ENCODE measurements at regions not wholly inside any gene's neighbourhood (a gene's known extent, or its start where the extent isn't known, plus 50 kb on each side); places are given as distances from the start of the nearest gene placed in this dataset.
"Not testable (repeated sequence)": the region's sequence is repeated elsewhere in the genome, so short reads cannot be mapped to it uniquely, and the experiment has no call there.

DNA sequence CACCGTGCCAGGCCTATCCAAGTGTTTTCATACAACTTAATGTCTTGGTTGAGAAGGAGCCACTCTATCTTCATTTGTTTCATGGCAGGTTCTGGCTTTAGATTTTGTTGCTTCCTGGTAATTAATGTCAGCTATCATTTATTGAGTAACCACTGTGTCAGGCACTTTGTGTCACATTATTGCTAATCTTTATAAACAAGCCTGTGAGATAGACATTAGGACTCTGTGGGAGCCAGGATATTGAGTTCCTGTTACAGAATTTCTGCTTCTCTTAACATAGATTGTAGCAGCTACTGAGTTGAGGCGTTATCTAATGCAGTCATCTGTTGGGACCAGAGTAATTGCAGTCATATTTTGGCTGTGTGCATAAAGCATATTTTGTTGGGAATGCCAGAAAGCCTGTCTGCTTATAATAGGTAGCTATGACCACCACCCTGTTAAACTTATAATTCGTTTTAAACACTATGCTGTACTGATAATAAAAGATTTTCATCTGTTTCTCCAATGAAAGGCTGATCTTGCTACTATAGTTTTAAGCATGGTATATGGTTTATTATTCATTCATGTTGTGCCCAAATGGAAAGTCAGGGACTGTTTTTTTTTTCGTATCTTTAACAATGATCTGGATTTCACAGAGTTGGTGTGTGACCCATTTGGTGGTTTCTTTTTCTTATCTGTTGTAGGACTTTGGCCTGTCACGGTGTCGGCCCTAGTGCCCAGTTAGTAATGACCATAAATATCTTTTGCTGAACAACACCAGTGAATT is 432.6 kb downstream of the PCNX1 start:
- Mint-ChIP-seq H3K36me3 (peaks cover 9% of the 10 kb centered on the region), H3K4me1 (ENCODE audit: low read depth) (peaks cover 9% of the 10 kb centered on the region), H3K27ac (no peak overlapping the region), H3K9me3 (no peaks in the 10 kb centered on the region), H3K27me3 (no peaks in the 10 kb centered on the region), H3K4me3 (no peak overlapping the region)
- intact Hi-C loops (cut with micrococcal nuclease) = no loop called here
- POLR2A ChIA-PET = no interaction called here
- DNase-seq = no peak
- CTCF ChIA-PET = no interaction called here

- Mint-ChIP-seq H3K4me3 (no peak overlapping the region), H3K36me3 (peaks cover 11% of the 10 kb centered on the region), H3K27ac (no peak overlapping the region), H3K27me3 (no peaks in the 10 kb centered on the region), H3K9me3 (no peaks in the 10 kb centered on the region), H3K4me1 (ENCODE audit: low read depth) (peaks cover 14% of the 10 kb centered on the region)
- ChIA-PET POLR2A (interaction anchor here (1.4 kb wide), 1 partner anchor 20 kb away, joined by 4 read pairs; no protein-coding TSS in a partner anchor), CTCF (no interaction called here)
- no peak for DNase-seq
- intact Hi-C loops (cut with micrococcal nuclease) = no loop called here
Measured at GRCh38 chr14:71341156-71341555, 433.9 kb downstream of the PCNX1 start.

GRCh38 chr14:71343724-71344123 is 436.5 kb downstream of the PCNX1 start:
- H3K4me3 Mint-ChIP-seq = no peak overlapping the region
- no peak for DNase-seq
- ChIA-PET CTCF (no interaction called here), POLR2A (no interaction called here)
- H3K4me1 Mint-ChIP-seq (ENCODE audit: low read depth) = peaks cover 29% of the 10 kb centered on the region
- H3K9me3 Mint-ChIP-seq = no peaks in the 10 kb centered on the region
- intact Hi-C loops (cut with micrococcal nuclease) = no loop called here
- peaks cover 4% of the 10 kb centered on the region for H3K36me3 Mint-ChIP-seq
- H3K27ac Mint-ChIP-seq = no peak overlapping the region
- no peaks in the 10 kb centered on the region for H3K27me3 Mint-ChIP-seq

DNA sequence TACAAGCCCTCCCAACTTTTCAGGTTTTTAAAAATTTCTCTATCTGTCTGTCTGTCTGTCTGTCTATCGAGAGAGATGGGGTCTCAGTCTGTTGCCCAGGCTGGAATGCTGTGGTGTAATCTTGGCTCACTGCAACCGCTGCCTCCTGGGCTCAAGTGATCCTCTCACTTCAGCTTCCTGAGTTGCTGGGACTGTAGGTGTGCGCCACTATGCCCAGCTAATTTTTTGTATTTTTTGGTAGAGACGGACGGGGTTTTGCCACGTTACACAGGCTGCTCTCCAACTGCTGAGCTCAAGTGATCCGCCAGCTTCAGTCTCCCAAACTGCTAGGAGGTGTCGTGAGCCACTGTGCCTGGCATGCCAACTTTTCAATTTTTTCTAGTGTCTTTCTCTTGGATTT is 437.2 kb downstream of the PCNX1 start:
- Mint-ChIP-seq H3K36me3 (peaks cover 4% of the 10 kb centered on the region), H3K4me3 (no peak overlapping the region), H3K9me3 (no peaks in the 10 kb centered on the region), H3K27ac (no peak overlapping the region), H3K27me3 (no peaks in the 10 kb centered on the region), H3K4me1 (ENCODE audit: low read depth) (peaks cover 37% of the 10 kb centered on the region)
- CTCF ChIA-PET = no interaction called here
- intact Hi-C loops (cut with micrococcal nuclease) = no loop called here
- POLR2A ChIA-PET = no interaction called here
- no peak for DNase-seq

DNA sequence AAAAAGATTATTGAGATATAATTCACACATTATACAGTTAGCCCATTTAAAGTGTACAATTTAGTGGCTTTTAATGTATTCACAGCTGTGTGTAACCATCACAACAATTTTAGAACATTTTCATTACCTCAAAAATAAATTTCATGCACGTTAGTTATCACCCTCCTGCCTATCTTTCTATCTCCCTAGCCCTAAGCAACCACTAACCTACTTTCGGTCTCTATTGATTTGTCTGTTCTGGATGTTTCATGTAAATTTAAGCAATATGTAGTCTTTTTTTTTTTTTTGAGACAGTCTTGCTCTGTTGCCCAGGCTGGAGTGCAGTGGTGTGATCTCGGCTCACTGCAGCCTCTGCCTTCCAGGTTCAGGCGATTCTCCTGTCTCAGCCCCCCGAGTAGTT is 439.4 kb downstream of the PCNX1 start:
- Mint-ChIP-seq H3K27me3 (no peaks in the 10 kb centered on the region), H3K36me3 (peaks cover 5% of the 10 kb centered on the region), H3K4me3 (no peak overlapping the region), H3K4me1 (ENCODE audit: low read depth) (peaks cover 45% of the 10 kb centered on the region), H3K9me3 (no peaks in the 10 kb centered on the region), H3K27ac (no peak overlapping the region)
- ChIA-PET POLR2A (no interaction called here), CTCF (no interaction called here)
- no peak for DNase-seq
- intact Hi-C loops (cut with micrococcal nuclease) = no loop called here

- Mint-ChIP-seq H3K4me1 (ENCODE audit: low read depth) (peaks cover 48% of the 10 kb centered on the region), H3K36me3 (peaks cover 12% of the 10 kb centered on the region), H3K9me3 (no peaks in the 10 kb centered on the region), H3K27me3 (no peaks in the 10 kb centered on the region), H3K27ac (no peak overlapping the region), H3K4me3 (no peak overlapping the region)
- intact Hi-C loops (cut with micrococcal nuclease) = no loop called here
- ChIA-PET CTCF (interaction anchor here (0.7 kb wide), 1 partner anchor 169 kb away, joined by 3 read pairs; no protein-coding TSS in a partner anchor), POLR2A (no interaction called here)
- DNase-seq = no peak
Measured at GRCh38 chr14:71348394-71348793, 441.1 kb downstream of the PCNX1 start.

DNA sequence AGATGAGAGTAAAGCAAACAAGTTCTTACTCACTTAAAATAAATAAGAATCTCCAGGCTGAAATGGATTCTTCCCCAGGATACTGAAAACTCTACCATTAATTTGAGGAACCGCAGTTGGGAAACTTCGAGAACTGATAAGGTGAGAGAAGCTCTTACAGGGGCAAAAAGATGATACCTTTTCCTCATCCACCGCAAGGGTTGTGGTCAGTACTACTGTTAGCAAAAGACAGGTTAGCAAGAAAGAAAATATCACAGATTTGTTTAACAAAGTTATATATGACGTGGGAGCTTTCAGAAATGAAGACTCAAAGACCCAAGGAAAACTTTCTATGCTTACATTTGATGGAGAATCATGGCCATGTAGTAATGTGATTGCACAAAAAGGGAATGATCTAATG is 441.6 kb downstream of the PCNX1 start:
- intact Hi-C loops (cut with micrococcal nuclease) = no loop called here
- Mint-ChIP-seq H3K36me3 (peaks cover 16% of the 10 kb centered on the region), H3K27ac (no peak overlapping the region), H3K9me3 (no peaks in the 10 kb centered on the region), H3K27me3 (no peaks in the 10 kb centered on the region), H3K4me3 (no peak overlapping the region), H3K4me1 (ENCODE audit: low read depth) (peaks cover 48% of the 10 kb centered on the region)
- DNase-seq = no peak
- ChIA-PET CTCF (no interaction called here), POLR2A (no interaction called here)

- peaks cover 42% of the 10 kb centered on the region for H3K4me1 Mint-ChIP-seq (ENCODE audit: low read depth)
- peaks cover 21% of the 10 kb centered on the region for H3K36me3 Mint-ChIP-seq
Measured at GRCh38 chr14:71354142-71354541, 446.9 kb downstream of the PCNX1 start.

DNA sequence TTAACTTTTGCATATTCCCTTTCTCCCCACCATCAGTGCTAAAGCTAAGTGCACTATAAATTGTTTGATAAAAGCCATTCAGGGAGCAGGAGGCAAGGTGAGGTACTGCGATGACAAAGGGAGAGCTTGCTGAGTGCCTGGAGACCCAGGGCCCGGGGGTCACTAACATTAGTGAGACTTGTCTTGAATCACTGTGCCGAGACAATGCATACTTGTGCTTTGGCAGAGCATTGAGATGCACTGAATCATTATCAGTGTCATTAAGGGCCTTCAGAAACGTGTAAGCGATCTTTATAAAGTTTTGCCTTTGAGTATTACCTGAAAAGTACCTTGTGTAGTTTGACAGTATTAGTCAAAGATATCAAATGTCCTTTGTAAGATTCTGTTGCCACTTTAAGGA is 447.5 kb downstream of the PCNX1 start:
- H3K36me3 Mint-ChIP-seq = peaks cover 23% of the 10 kb centered on the region
- H3K27ac Mint-ChIP-seq = no peak overlapping the region
- H3K4me1 Mint-ChIP-seq (ENCODE audit: low read depth) = peaks cover 41% of the 10 kb centered on the region
- H3K4me3 Mint-ChIP-seq = no peak overlapping the region
- no peaks in the 10 kb centered on the region for H3K27me3 Mint-ChIP-seq
- POLR2A ChIA-PET = no interaction called here
- peaks cover 11% of the 10 kb centered on the region for H3K9me3 Mint-ChIP-seq
- no peak for DNase-seq
- CTCF ChIA-PET = no interaction called here
- intact Hi-C loops (cut with micrococcal nuclease) = no loop called here

More at GRCh38 chr14:71354142-71354541, 446.9 kb downstream of the PCNX1 start:
- ChIA-PET POLR2A (no interaction called here), CTCF (no interaction called here)
- Mint-ChIP-seq H3K4me3 (no peak overlapping the region), H3K27ac (no peak overlapping the region), H3K27me3 (no peaks in the 10 kb centered on the region), H3K9me3 (peaks cover 10% of the 10 kb centered on the region)
- DNase-seq = no peak
- intact Hi-C loops (cut with micrococcal nuclease) = no loop called here

- DNase-seq = no peak
- intact Hi-C loops (cut with micrococcal nuclease) = no loop called here
- H3K4me3 Mint-ChIP-seq = no peak overlapping the region
- peaks cover 43% of the 10 kb centered on the region for H3K4me1 Mint-ChIP-seq (ENCODE audit: low read depth)
- CTCF ChIA-PET = interaction anchor here (1.4 kb wide), 1 partner anchor 33 kb away, joined by 4 read pairs; no protein-coding TSS in a partner anchor
- peaks cover 23% of the 10 kb centered on the region for H3K36me3 Mint-ChIP-seq
- POLR2A ChIA-PET = interaction anchor here (0.6 to 0.7 kb wide), 2 partner anchors 11 to 635 kb away, joined by 3 read pairs; no protein-coding TSS in a partner anchor
- no peaks in the 10 kb centered on the region for H3K27me3 Mint-ChIP-seq
- no peak overlapping the region for H3K27ac Mint-ChIP-seq
- peaks cover 13% of the 10 kb centered on the region for H3K9me3 Mint-ChIP-seq
Measured at GRCh38 chr14:71355324-71356201, 448.3 kb downstream of the PCNX1 start.

DNA sequence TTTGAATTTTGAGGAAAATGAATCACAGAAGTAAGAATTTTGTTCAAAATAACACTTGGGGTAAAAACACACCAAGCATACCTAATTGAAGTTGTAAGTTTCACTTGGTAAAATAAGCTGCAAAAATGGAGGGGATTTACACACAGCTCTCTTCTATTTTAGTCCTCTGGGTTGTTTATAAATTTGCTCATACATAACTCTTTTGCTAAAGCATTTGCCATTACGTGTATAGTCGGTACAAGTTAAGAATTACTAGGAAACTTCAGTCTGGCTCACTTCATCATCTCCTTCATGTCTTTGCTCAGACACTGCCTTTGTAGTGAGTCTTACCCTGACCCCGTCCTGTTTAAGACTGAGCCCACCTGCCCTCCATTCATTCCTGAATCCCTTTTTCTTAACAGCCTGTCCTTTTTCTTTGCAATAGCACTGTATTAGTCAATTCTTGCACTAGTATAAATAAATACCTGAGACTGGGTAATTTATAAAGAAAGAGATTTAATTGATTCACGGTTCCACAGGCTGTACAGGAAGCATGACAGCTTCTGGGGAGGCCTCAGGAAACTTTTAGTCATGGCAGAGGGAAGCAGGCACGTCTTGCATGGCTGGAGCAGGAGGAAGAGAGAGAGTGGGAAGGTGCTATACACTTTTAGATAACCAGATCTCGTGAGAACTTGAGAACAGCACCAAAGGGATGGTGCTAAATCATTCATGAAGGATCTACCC is 451.1 kb downstream of the PCNX1 start:
- Mint-ChIP-seq H3K9me3 (peaks cover 13% of the 10 kb centered on the region), H3K4me3 (no peak overlapping the region), H3K36me3 (peaks cover 18% of the 10 kb centered on the region), H3K27me3 (no peaks in the 10 kb centered on the region), H3K4me1 (ENCODE audit: low read depth) (peaks cover 55% of the 10 kb centered on the region), H3K27ac (no peak overlapping the region)
- DNase-seq = peak; percentile 41
- POLR2A ChIA-PET = no interaction called here
- CTCF ChIA-PET = no interaction called here
- intact Hi-C loops (cut with micrococcal nuclease) = no loop called here

- peaks cover 13% of the 10 kb centered on the region for H3K9me3 Mint-ChIP-seq
- DNase-seq; CTCF ChIA-PET; intact Hi-C loops (cut with micrococcal nuclease); H3K27me3 Mint-ChIP-seq; H3K27ac Mint-ChIP-seq; H3K4me3 Mint-ChIP-seq: not testable (repeated sequence)
- H3K4me1 Mint-ChIP-seq (ENCODE audit: low read depth) = peaks cover 61% of the 10 kb centered on the region
- H3K36me3 Mint-ChIP-seq = peaks cover 13% of the 10 kb centered on the region
- POLR2A ChIA-PET = interaction anchor here (1.3 kb wide), 1 partner anchor 38 kb away, joined by 3 read pairs; no protein-coding TSS in a partner anchor
Measured at GRCh38 chr14:71358932-71359421, 451.7 kb downstream of the PCNX1 start.

Data from activated CD4-positive, alpha-beta memory T cell treated with anti-CD3 and anti-CD28 coated beads for 36 hours (primary cell).